ENCODE measurements at regions not wholly inside any gene's neighbourhood (a gene's known extent, or its start where the extent isn't known, plus 50 kb on each side); places are given as distances from the start of the nearest gene placed in this dataset.

DNA sequence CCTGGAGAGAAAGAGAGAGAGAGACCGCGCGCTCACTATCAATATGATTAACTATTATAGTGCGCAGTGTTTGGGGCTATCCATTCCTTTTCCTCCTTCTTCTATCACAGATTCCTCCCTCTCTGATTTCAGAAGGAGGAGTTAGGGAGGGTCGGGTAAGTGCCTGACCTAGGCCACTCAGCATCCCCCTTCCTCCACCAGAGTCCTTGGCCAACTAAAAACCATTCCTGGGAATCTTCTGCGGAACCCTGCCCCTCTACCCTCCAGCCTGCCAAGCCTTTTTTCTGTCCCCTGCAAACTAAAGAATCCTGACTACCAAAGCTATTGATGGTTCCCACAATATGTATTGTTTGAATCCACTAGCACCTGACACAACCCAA is 256.2 kb upstream of the NFE2L3 start:
- no peaks in the 10 kb centered on the region for H3K9me3 ChIP-seq (ENCODE audit: insufficient read depth, low read length, severe bottlenecking)
- H3K4me3 ChIP-seq (ENCODE audit: low read depth in 1 of 2, low read length in 2 of 2): no peak overlapping the region
- no peak overlapping the region for H2AFZ ChIP-seq (ENCODE audit: low read depth, low read length)
- DNase-seq (no peak), ATAC-seq (ENCODE audit: insufficient read depth, low read depth) (no peak)
- no peak overlapping the region for H3K27ac ChIP-seq (ENCODE audit: low read length)
- H3K9ac ChIP-seq (ENCODE audit: low read depth, low read length): no peak overlapping the region
- TF ChIP-seq EZH2 (IDR thresholded peaks at IDR 0.05; ENCODE audit: borderline replicate concordance, low read depth, low read length, severe bottlenecking) (no peak), CTCF (IDR thresholded peaks at IDR 0.05; ENCODE audit: borderline replicate concordance, extremely low read depth, low read length, poor library complexity, severe bottlenecking) (no peak)
- no peak overlapping the region for H3K4me2 ChIP-seq (ENCODE audit: insufficient read depth, low read length)
- H4K20me1 ChIP-seq (ENCODE audit: insufficient read depth, low read length): no peaks in the 10 kb centered on the region
- H3K4me1 ChIP-seq (ENCODE audit: insufficient read depth, low read length): peaks cover 9% of the 10 kb centered on the region
- peaks cover 6% of the 10 kb centered on the region for H3K27me3 ChIP-seq (ENCODE audit: insufficient read depth, low read length, poor library complexity)
- H3K36me3 ChIP-seq (ENCODE audit: insufficient read depth, low read length): no peaks in the 10 kb centered on the region
- H3K79me2 ChIP-seq (ENCODE audit: insufficient read depth, low read length): no peaks in the 10 kb centered on the region

DNA sequence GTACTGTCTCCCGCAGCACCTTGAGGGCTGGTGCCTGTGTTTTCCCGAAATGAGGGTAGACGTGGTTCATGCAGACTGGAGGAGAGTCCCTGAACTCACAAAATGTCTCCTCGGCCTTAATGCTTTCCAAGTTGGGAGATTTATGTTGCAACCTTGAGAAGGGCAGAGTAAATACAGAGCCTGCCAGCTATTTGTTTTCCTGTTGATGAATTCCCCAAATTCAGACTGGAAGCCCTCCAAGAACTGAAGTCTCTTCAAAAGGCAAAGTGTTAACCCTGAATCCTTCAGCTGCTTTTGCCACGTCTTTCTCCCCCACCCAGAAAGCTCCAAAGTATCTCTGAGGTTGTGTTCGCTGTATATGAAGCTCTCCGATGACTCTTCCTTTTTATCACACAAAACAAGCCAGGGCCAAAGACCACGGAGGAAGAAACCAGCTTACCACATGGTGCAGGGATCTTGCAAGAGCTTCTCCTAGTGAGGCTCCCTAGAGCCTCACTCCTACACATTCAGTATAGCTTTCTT is 254.7 kb upstream of the NFE2L3 start:
- Histone ChIP-seq H3K9me3 (ENCODE audit: insufficient read depth, low read length, severe bottlenecking) (no peaks in the 10 kb centered on the region), H3K4me1 (ENCODE audit: insufficient read depth, low read length) (peaks cover 9% of the 10 kb centered on the region), H3K27me3 (ENCODE audit: insufficient read depth, low read length, poor library complexity) (peaks cover 3% of the 10 kb centered on the region), H3K4me2 (ENCODE audit: insufficient read depth, low read length) (no peak overlapping the region), H3K9ac (ENCODE audit: low read depth, low read length) (no peak overlapping the region), H2AFZ (ENCODE audit: low read depth, low read length) (no peak overlapping the region), H3K4me3 (ENCODE audit: low read depth in 1 of 2, low read length in 2 of 2) (no peak overlapping the region), H3K79me2 (ENCODE audit: insufficient read depth, low read length) (no peaks in the 10 kb centered on the region), H3K36me3 (ENCODE audit: insufficient read depth, low read length) (no peaks in the 10 kb centered on the region), H3K27ac (ENCODE audit: low read length) (no peak overlapping the region), H4K20me1 (ENCODE audit: insufficient read depth, low read length) (no peaks in the 10 kb centered on the region)
- ATAC-seq (ENCODE audit: insufficient read depth, low read depth) (no peak), DNase-seq (no peak)
- TF ChIP-seq CTCF (IDR thresholded peaks at IDR 0.05; ENCODE audit: borderline replicate concordance, extremely low read depth, low read length, poor library complexity, severe bottlenecking) (no peak), EZH2 (IDR thresholded peaks at IDR 0.05; ENCODE audit: borderline replicate concordance, low read depth, low read length, severe bottlenecking) (no peak)

GRCh38 chr7:25900245-25900644 is 251.8 kb upstream of the NFE2L3 start:
- TF ChIP-seq CTCF (IDR thresholded peaks at IDR 0.05; ENCODE audit: borderline replicate concordance, extremely low read depth, low read length, poor library complexity, severe bottlenecking): no peak
- no peak for TF ChIP-seq EZH2 (IDR thresholded peaks at IDR 0.05; ENCODE audit: borderline replicate concordance, low read depth, low read length, severe bottlenecking)
- DNase-seq (no peak), ATAC-seq (ENCODE audit: insufficient read depth, low read depth) (no peak)
- no peaks in the 10 kb centered on the region for H4K20me1 ChIP-seq (ENCODE audit: insufficient read depth, low read length)
- H3K79me2 ChIP-seq (ENCODE audit: insufficient read depth, low read length): no peaks in the 10 kb centered on the region
- no peak overlapping the region for H3K27ac ChIP-seq (ENCODE audit: low read length)
- no peak overlapping the region for H2AFZ ChIP-seq (ENCODE audit: low read depth, low read length)
- no peak overlapping the region for H3K4me2 ChIP-seq (ENCODE audit: insufficient read depth, low read length)
- H3K36me3 ChIP-seq (ENCODE audit: insufficient read depth, low read length): no peaks in the 10 kb centered on the region
- no peak overlapping the region for H3K4me3 ChIP-seq (ENCODE audit: low read depth in 1 of 2, low read length in 2 of 2)
- no peaks in the 10 kb centered on the region for H3K4me1 ChIP-seq (ENCODE audit: insufficient read depth, low read length)
- H3K9ac ChIP-seq (ENCODE audit: low read depth, low read length): no peak overlapping the region
- H3K27me3 ChIP-seq (ENCODE audit: insufficient read depth, low read length, poor library complexity): peaks cover 3% of the 10 kb centered on the region
- H3K9me3 ChIP-seq (ENCODE audit: insufficient read depth, low read length, severe bottlenecking): no peaks in the 10 kb centered on the region

GRCh38 chr7:25900877-25901276 is 251.1 kb upstream of the NFE2L3 start:
- Histone ChIP-seq H3K4me2 (ENCODE audit: insufficient read depth, low read length) (no peak overlapping the region), H2AFZ (ENCODE audit: low read depth, low read length) (no peak overlapping the region), H4K20me1 (ENCODE audit: insufficient read depth, low read length) (no peaks in the 10 kb centered on the region), H3K27ac (ENCODE audit: low read length) (no peak overlapping the region), H3K27me3 (ENCODE audit: insufficient read depth, low read length, poor library complexity) (peaks cover 3% of the 10 kb centered on the region), H3K9me3 (ENCODE audit: insufficient read depth, low read length, severe bottlenecking) (no peaks in the 10 kb centered on the region), H3K4me3 (ENCODE audit: low read depth in 1 of 2, low read length in 2 of 2) (no peak overlapping the region), H3K4me1 (ENCODE audit: insufficient read depth, low read length) (no peaks in the 10 kb centered on the region), H3K79me2 (ENCODE audit: insufficient read depth, low read length) (no peaks in the 10 kb centered on the region), H3K36me3 (ENCODE audit: insufficient read depth, low read length) (no peaks in the 10 kb centered on the region), H3K9ac (ENCODE audit: low read depth, low read length) (no peak overlapping the region)
- ATAC-seq (ENCODE audit: insufficient read depth, low read depth): no peak
- DNase-seq: no peak
- TF ChIP-seq EZH2 (IDR thresholded peaks at IDR 0.05; ENCODE audit: borderline replicate concordance, low read depth, low read length, severe bottlenecking): no peak
- TF ChIP-seq CTCF (IDR thresholded peaks at IDR 0.05; ENCODE audit: borderline replicate concordance, extremely low read depth, low read length, poor library complexity, severe bottlenecking): no peak
